K562 (cell line): ENCODE measurements at regions not wholly inside any gene's neighbourhood (a gene's known extent, or its start where the extent isn't known, plus 50 kb on each side); places are given as distances from the start of the nearest gene placed in this dataset.

Experiments
- ATAC-seq: fragments of 200-7000 bp; cut with Tn5 transposase; 3 replicates; pipeline ENCODE4 v1.9.1; 2020; ENCODE audit warnings: moderate library complexity
- BruUV-seq: library from RNA; stranded (reverse); fragments of 400-500 nt; replicated peaks from 2 replicates; lab custom pipeline; 2021; lab: Mats Ljungman, UMichigan
- CTCF ChIA-PET: fragments of 300-600 bp; formaldehyde crosslinking; extraction: SDS; loops from one replicate; lab custom pipeline; 2021; ENCODE audit warnings: low intra/inter-chr PET ratio; lab: Yijun Ruan, JAX
- POLR2A ChIA-PET: fragments of 300-600, 350-650 bp; sonication (Branson Sonifier 250); formaldehyde crosslinking; extraction: SDS; loops from one replicate; lab custom pipeline; 2021; ENCODE audit warnings: antibody characterized with exemption, inconsistent platforms; lab: Yijun Ruan, JAX
- DNase-seq, 4 experiments: peaks; one replicate each; pipeline versions ENCODE4 v3.0.0 to v3.0.0-alpha.2; 2011 to 2018; ENCODE audit warnings: low spot score in 3 of 4, mixed read lengths in 3 of 4; ENCODE audit errors: extremely low read depth in 1 of 4
- FAIRE-seq: peaks from 2 replicates; lab custom pipeline; 2011; peaks lifted over from hg19 to GRCh38; lab: Jason Lieb, UNC
- H2AFZ ChIP-seq: 2 replicates; pipeline ENCODE4 v1.6.0; 2011; ENCODE audit warnings: low read depth, low read length, control low read depth, inconsistent platforms
- H3K27ac ChIP-seq: fragments of 200-600 bp; 3 replicates; pipeline ENCODE4 v1.8.0; 2011; ENCODE audit warnings: low read depth, mild to moderate bottlenecking, control low read depth, inconsistent platforms, low read length, moderate library complexity, mixed read lengths; ENCODE audit errors: extremely low read depth
- H3K27me3 ChIP-seq, 2 experiments: fragments of 300-600 bp in 1 of 2; 2 replicates in 1 of 2; 3 replicates in 1 of 2; pipeline versions ENCODE4 v1.6.0 to v1.8.0; 2011; ENCODE audit warnings: inconsistent platforms in 2 of 2, low read length in 2 of 2, mild to moderate bottlenecking in 1 of 2, mixed read lengths in 1 of 2, moderate library complexity in 1 of 2; ENCODE audit not compliant: control insufficient read depth in 2 of 2, insufficient read depth in 2 of 2
- H3K36me3 ChIP-seq: fragments of 300-600 bp; 3 replicates; pipeline ENCODE4 v1.8.0; 2011; ENCODE audit warnings: mild to moderate bottlenecking, low read length, inconsistent platforms; ENCODE audit not compliant: control insufficient read depth, insufficient read depth
- H3K4me1 ChIP-seq, 2 experiments: fragments of 200-600 bp in 1 of 2; replicated peaks in 1 of 2; 2 replicates in 1 of 2; 3 replicates in 1 of 2; pipeline versions ENCODE4 v1.5.1 to v1.8.0; 2011; ENCODE audit warnings: inconsistent platforms in 2 of 2, low read length in 2 of 2, mild to moderate bottlenecking in 1 of 2, mixed read lengths in 1 of 2, moderate library complexity in 1 of 2; ENCODE audit not compliant: control insufficient read depth in 2 of 2, insufficient read depth in 2 of 2
- H3K4me2 ChIP-seq: 2 replicates; pipeline ENCODE4 v1.6.1; 2011; ENCODE audit warnings: low read length, control low read depth, inconsistent platforms, mixed read lengths; ENCODE audit not compliant: insufficient read depth
- H3K4me3 ChIP-seq: fragments of 200-600 bp; sonication (generic), shearing (Covaris generic); 2 replicates; pipeline ENCODE4 v1.5.1; 2016; ENCODE audit warnings: control low read depth, inconsistent platforms
- H3K79me2 ChIP-seq: fragments of 200-600 bp; 3 replicates; pipeline ENCODE4 v1.8.0; 2011; ENCODE audit warnings: low read length, inconsistent platforms; ENCODE audit not compliant: control insufficient read depth, insufficient read depth
- H3K9ac ChIP-seq, 2 experiments: 2 replicates each; pipeline versions ENCODE4 v1.6.0 to v1.6.1; 2011; ENCODE audit warnings: low read depth in 2 of 2, low read length in 2 of 2, control low read depth in 1 of 2, inconsistent platforms in 1 of 2, mild to moderate bottlenecking in 1 of 2, mixed read lengths in 1 of 2; ENCODE audit not compliant: insufficient read depth in 1 of 2
- H3K9me1 ChIP-seq: one replicate; pipeline ENCODE4 v1.6.0; 2011; ENCODE audit warnings: inconsistent platforms, mild to moderate bottlenecking, low read length, moderate library complexity; ENCODE audit not compliant: control insufficient read depth, insufficient read depth
- H3K9me3 ChIP-seq: replicated peaks from 2 replicates; pipeline ENCODE4 v1.5.1; 2011; ENCODE audit warnings: low read depth, low read length, inconsistent platforms; ENCODE audit not compliant: control insufficient read depth, insufficient read depth
- H4K20me1 ChIP-seq: replicated peaks from 2 replicates; pipeline ENCODE4 v1.6.1; 2011; ENCODE audit warnings: low read length, inconsistent platforms, mixed read lengths; ENCODE audit not compliant: control insufficient read depth, insufficient read depth
- COPS2 ChIP-seq: fragments of 450-650 bp; conservative IDR thresholded peaks from 2 replicates; pipeline ENCODE4 v1.6.1; 2016; ENCODE audit warnings: mild to moderate bottlenecking, moderate library complexity
- EGR1 ChIP-seq: fragments of 450-650 bp; conservative IDR thresholded peaks from 2 replicates; pipeline ENCODE4 v1.6.1; 2017; ENCODE audit warnings: mild to moderate bottlenecking
- HNRNPLL ChIP-seq: fragments of 200-400 bp; formaldehyde crosslinking; IDR thresholded peaks from 2 replicates; pipeline ENCODE4 v1.6.1; 2017; ENCODE audit warnings: low read length, low read depth, mild to moderate bottlenecking; ENCODE audit not compliant: poor library complexity, severe bottlenecking
- LCOR ChIP-seq: sonication (generic); formaldehyde crosslinking; IDR thresholded peaks from 2 replicates; pipeline ENCODE4 v1.8.0; 2022; ENCODE audit warnings: mild to moderate bottlenecking, missing genetic modification reagents
- MAZ ChIP-seq, 2 experiments: fragments of 450-650 bp in 1 of 2; sonication (generic) in 1 of 2; formaldehyde crosslinking; IDR thresholded peaks in 1 of 2; conservative IDR thresholded peaks in 1 of 2; 2 replicates each; pipeline versions ENCODE4 v1.4.0 to v1.5.0; 2020; ENCODE audit warnings: mild to moderate bottlenecking in 1 of 2, missing genetic modification reagents in 1 of 2
- MEIS2 ChIP-seq: fragments of 450-650 bp; IDR thresholded peaks from 2 replicates; pipeline ENCODE4 v1.6.1; 2014; ENCODE audit warnings: mild to moderate bottlenecking; ENCODE audit not compliant: partially characterized antibody
- MXI1 ChIP-seq: IDR thresholded peaks from 2 replicates; pipeline ENCODE4 v1.6.1; 2011; ENCODE audit warnings: low read depth, mild to moderate bottlenecking, improper control_type of control experiment, low read length
- PCBP1 ChIP-seq: fragments of 200-400 bp; formaldehyde crosslinking; IDR thresholded peaks from 2 replicates; pipeline ENCODE4 v1.6.1; 2018; ENCODE audit warnings: mild to moderate bottlenecking, low read depth, low read length; ENCODE audit not compliant: poor library complexity, severe bottlenecking
- RBM25 ChIP-seq: fragments of 200-400 bp; formaldehyde crosslinking; IDR thresholded peaks from 2 replicates; pipeline ENCODE4 v1.6.1; 2018; ENCODE audit warnings: low read length, low read depth, moderate library complexity; ENCODE audit not compliant: severe bottlenecking
- SMARCE1 ChIP-seq: fragments of 450-650 bp; IDR thresholded peaks from 2 replicates; pipeline ENCODE4 v1.7.1; 2016; ENCODE audit warnings: mild to moderate bottlenecking
- SOX6 ChIP-seq: fragments of 450-650 bp; IDR thresholded peaks from 2 replicates; pipeline ENCODE4 v1.6.1; 2014; ENCODE audit warnings: mild to moderate bottlenecking
- THRAP3 ChIP-seq: fragments of 450-650 bp; IDR thresholded peaks from 2 replicates; pipeline ENCODE4 v1.6.1; 2016; ENCODE audit warnings: mild to moderate bottlenecking, inconsistent platforms, borderline replicate concordance
- ZNF347 ChIP-seq: fragments of 450-650 bp; formaldehyde crosslinking; IDR thresholded peaks from 2 replicates; pipeline ENCODE4 v1.4.0; 2020; ENCODE audit warnings: low read depth, mild to moderate bottlenecking, moderate library complexity
- ZNF79 ChIP-seq: fragments of 250-450 bp; sonication (Bioruptor Pico); IDR thresholded peaks from 2 replicates; pipeline ENCODE4 v1.4.0; 2020; ENCODE audit warnings: low read depth, mild to moderate bottlenecking, moderate library complexity
- WGBS: fragments of 100-300 bp; shearing (Covaris generic); methylation state at CpG from one replicate; pipeline ENCODE4 v1.1.6; 2016; ENCODE audit warnings: low coverage, mixed read lengths; ENCODE audit not compliant: insufficient coverage; ENCODE audit errors: missing lambda C conversion rate; 5-methylcytosine and 5-hydroxymethylcytosine counted together
- in situ Hi-C: fragments of 300-500 bp; cut with MboI; formaldehyde crosslinking; loops from 4 replicates; pipeline ENCODE4 v1.15.0; 2018; ENCODE audit warnings: inconsistent platforms, mixed read lengths
- intact Hi-C: fragments of 100-400 bp; cut with micrococcal nuclease; formaldehyde crosslinking; loops from 2 replicates; pipeline ENCODE4 v1.14.2; 2022
- TF ChIP-seq, protein P1 (sequence below): fragments of 450-650 bp; formaldehyde crosslinking; IDR thresholded peaks from 2 replicates; pipeline ENCODE4 v1.4.0; 2022; ENCODE audit warnings: missing genetic modification characterization

DNA sequence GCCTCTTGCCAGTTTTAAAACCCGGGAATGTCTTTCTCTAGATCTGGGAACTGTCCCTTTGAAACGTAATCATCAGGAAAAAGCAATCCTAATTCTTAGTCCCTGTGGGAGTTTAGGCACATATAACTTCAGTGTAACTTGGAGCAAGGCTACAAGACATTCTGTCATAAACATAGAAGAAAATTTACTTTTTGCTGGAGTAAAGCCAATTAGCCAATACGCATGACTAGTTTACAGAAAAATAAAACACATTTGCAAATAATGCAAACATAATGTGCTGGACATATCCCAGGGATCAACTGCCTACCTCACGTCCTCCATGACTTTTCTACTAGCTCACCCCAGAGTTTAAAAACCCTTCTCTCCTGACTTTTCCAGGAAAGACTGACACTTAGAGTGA, 970.6 kb downstream of the MRPL39 start:
- no peak for DNase-seq
- H3K27me3 ChIP-seq: no peaks in the 10 kb centered on the region
- CTCF ChIA-PET: no interaction called here
- no peaks in the 10 kb centered on the region for H3K79me2 ChIP-seq
- H4K20me1 ChIP-seq: no peaks in the 10 kb centered on the region
- no peak overlapping the region for H2AFZ ChIP-seq
- no peak for FAIRE-seq
- H3K4me2 ChIP-seq: no peak overlapping the region
- in situ Hi-C loops: no loop called here
- no peak for ATAC-seq
- no peaks in the 10 kb centered on the region for H3K9me1 ChIP-seq
- no peaks in the 10 kb centered on the region for H3K36me3 ChIP-seq
- no TSS peak for BruUV-seq
- intact Hi-C loops: no loop called here
- POLR2A ChIA-PET: no interaction called here
- no peak overlapping the region for H3K9ac ChIP-seq
- no peak overlapping the region for H3K27ac ChIP-seq
- H3K9me3 ChIP-seq: no peaks in the 10 kb centered on the region; the same call in 1 of the 2 replicates
- TF ChIP-seq EGR1 (no peak), MXI1 (no peak), THRAP3 (no peak), PCBP1 (no peak), SMARCE1 (no peak), ZNF347 (no peak), COPS2 (no peak), HNRNPLL (no peak), SOX6 (no peak), MAZ (CRISPR knock-in tag; conservative IDR thresholded peaks at IDR 0.05 in 1 of 2, IDR thresholded peaks at IDR 0.05 in 1 of 2) (no peak), MEIS2 (no peak), LCOR (CRISPR knock-in tag) (no peak), RBM25 (no peak), ZNF79 (CRISPR knock-in tag) (no peak)
- TF ChIP-seq, protein P1, sequence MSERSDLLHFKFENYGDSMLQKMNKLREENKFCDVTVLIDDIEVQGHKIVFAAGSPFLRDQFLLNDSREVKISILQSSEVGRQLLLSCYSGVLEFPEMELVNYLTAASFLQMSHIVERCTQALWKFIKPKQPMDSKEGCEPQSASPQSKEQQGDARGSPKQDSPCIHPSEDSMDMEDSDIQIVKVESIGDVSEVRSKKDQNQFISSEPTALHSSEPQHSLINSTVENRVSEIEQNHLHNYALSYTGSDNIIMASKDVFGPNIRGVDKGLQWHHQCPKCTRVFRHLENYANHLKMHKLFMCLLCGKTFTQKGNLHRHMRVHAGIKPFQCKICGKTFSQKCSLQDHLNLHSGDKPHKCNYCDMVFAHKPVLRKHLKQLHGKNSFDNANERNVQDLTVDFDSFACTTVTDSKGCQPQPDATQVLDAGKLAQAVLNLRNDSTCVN (CRISPR knock-in tag): no peak
- TF ChIP-seq, all 486 proteins: peak for 0
- H3K4me1 ChIP-seq: no peaks in the 10 kb centered on the region
- WGBS: 0% methylated on average over 4 of the region's 4 CpGs
- no peak overlapping the region for H3K4me3 ChIP-seq
